Non-pigmented ciliary epithelial cell (primary cell): ENCODE measurements at regions not wholly inside any gene's neighbourhood (a gene's known extent, or its start where the extent isn't known, plus 50 kb on each side); places are given as distances from the start of the nearest gene placed in this dataset.

Experiments used
- DNase-seq: peaks from one replicate; pipeline ENCODE4 v3.0.0-alpha.2; 2010; ENCODE audit warnings: low read depth

DNA sequence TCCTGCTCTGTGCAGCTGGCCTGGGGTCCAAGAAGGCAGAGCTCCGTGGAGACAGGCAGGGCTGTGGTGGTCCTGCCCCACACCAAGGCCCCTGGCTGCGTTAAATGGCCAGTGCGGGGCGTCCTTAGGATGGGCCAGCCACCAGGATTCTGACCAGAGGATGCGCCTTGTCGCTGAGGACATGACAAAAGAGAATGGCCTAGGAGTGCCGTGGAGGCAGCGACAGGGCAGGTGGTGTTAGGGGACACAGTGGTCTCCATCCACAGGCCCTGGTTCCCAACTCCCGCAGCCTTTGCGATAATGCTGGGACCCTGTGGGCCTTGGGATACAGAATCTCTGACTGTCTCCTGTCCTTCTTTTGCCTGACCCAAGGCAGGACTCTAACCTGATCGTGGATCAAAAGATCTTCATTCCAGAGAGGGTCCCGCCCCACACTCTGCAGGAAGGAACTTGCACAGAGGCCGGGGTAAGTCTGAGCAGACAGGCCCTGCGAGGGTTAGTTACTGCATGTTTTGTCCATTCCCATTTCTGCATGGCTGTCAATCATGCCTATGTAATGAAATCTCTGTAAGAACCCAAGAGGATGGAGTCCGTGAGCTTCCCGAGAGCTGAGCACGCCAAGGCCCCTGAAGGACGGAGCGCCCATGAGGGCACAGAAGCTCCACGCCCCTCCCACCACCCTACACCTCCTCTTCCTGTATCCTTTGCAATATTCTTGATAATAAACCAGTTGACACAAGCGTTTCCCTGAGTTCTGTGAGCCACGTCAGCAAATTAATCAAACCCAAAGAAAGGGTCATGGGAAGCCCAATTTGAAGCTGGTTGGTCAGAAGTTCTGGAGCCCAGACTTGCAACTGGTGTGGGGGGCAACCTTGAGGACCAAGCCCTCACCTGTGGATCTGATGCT is 251.5 kb upstream of the SALL3 start:
- DNase-seq = no peak

DNA sequence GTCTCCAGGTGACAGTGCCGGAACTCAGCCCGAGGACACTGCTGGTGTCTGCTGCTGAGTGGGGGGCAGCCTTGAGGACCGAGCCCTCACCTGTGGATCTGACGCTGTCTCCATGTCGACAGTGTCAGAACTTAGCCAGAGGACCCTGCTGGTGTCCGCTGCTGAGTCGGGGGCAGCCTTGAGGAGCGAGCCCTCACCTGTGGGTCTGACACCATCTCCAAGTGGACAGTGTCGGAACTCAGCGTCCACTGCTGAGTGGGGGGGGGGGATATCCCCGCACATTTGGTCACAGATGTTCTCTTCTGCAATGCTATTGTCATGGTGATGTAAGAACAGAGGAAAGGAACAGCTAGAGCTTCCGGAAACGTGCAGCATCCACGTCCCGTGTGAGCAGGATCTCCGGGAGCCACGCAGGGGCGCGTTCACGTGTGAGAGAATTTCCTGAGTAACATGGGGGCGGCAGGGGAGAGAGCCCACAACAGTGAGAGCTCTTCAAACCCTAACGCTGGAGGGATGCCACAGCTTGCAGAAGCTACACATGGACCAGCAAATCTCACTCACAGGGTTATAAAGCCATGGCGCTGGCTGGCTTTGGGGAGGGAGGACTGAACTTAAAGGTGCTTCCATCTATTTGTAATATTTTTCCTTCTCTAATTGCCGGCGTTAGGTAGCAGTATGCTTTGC is 250.7 kb upstream of the SALL3 start:
- DNase-seq = no peak

DNA sequence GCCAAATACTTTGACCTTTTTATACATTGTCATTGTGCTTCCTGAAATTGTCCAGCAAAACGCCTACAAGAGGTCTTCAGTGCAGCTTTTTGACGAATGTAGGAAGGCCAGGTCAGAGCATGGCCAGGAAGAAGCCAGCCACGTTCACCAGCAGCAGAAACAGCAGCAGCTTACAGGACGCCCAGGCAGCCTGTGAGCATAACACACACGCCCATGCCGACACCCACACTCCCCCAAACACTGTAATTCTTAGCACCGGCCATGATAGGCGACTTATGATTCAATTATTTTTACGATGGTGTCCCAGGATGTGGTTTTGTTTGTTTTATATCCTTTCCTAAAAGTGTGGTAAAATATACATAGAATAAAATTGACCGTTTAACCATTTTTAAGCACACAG is 249.1 kb upstream of the SALL3 start:
- no peak for DNase-seq

DNA sequence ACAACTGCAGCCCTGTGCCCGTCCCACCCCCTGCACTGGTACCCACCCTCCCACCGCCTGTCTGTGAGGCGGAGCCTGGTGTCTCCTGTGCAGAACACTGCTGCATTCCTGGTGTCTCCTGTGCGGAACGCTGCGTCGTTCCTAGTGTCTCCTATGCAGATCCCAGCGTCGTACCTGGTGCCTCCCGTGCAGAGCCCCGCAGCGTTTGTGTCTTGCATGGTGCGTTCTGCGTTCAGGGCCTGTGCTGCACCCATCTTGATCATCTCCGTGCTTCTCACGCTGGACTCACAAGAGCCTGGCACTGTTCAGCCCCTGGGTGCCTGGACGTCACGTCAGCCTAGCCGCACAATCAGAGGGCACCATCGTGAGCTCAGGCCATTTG is 248.6 kb upstream of the SALL3 start:
- DNase-seq = no peak

DNA sequence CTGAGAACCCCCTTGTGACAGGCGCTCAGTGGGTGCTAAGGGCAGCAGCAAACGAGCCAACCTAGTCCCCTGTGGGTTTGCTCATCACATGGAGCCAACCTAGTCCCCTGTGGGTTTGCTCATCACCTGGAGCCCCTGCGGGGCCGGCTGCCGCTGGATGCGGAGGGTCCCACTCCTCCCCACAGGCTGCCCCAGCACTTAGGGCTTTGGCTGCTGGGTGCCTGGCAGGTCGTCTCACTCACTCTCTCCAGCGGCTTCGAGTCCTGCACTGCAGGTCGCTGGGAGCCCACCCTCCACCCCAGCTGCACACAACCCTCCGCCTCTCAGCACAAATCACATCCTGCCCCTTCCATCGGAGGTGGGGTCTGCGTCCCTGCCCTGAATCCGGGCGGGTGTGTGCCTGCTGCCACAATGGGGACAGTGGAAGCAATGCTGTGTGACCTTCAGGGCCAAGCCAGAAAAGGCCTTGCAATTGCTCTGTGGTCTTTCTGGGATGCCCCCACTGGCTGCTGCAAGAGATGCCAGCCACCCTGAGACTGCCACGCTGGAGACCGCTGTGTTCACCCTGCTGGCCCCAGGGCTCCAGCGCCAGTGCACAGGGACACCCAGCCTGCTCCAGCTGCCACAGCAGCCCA is 248.1 kb upstream of the SALL3 start:
- DNase-seq = no peak

DNA sequence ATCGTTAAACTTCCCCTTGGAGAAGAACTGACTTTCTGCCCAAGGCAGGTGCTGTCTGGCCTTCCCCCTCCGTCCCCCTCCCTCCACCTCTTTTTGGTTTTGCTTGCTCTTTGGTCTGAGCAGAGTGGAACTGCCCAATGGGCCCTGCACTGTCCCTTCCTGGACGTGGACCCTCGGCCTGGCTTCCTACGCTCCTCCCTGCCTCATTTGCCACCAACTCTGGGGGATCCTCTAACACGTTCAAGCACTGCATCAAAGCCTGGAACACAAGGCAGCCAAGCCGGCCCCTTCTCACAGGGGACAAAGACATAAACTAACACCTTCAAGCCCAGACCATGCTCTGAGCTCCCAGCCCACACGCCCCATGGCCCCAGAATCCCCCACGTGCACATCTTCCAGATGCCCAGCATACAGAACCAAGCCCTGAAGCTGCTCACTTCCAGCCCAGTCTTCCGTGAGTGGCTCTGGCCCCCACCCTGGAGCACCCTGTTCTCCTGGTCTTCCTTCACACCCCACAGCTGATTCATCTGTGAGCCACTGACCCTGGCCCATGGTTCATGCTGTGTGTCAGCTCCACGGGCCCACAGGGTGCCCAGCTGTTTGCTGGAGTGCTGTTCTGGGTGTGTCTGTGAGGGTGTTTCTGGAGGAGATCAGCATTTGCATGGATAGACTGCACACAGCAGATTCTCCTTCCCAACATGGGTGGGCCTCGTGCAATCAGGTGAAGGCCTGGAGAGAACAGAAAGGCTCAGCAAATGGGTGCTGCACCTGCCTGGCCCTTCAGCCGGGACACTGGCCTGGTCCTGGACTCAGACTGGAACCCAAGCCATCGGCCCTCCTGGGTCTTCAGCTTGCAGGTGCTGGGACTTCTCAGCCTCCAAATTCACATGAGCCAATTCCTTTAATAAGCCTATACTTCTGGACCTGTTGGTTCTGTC is 247.1 kb upstream of the SALL3 start:
- no peak for DNase-seq

DNA sequence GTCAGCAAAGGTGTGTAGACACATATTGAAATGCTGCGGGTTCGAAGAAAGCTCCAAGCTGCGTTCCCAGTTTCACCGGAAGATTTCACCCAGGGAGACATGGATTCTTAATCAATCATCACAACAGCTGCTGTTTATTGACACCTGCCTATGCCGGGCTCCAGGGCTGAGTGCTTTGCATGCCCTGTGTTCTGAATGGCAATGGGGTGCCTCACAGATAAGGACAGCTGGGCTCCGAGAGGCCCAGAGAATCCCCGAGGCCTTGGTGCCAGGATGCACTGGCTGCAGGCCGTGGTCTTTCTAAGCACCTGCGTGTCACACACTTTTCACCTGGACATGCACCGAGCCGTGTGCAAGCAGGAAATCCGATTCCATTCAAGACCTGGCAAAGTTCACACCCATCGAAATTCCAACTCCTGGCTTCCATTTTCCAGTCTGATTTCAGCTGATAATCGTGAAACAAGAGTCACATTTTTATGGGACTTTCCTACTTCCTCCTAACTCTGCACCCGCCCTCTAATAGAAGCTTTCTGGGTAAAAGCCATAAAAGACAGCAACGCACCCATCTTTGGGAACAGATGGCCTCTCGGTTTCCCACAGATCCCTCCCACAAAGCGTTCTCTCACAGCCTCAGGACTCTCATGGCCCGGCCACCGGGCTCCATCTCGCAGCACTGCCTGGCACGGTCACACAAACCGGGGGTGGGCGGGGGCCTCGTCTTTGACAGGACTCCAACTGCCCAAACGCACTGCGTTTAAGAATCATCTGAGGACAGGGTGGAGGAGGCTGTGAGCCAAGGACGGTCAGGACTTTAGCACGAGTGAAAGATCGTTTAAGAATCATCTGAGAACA is 245.6 kb upstream of the SALL3 start:
- no peak for DNase-seq

DNA sequence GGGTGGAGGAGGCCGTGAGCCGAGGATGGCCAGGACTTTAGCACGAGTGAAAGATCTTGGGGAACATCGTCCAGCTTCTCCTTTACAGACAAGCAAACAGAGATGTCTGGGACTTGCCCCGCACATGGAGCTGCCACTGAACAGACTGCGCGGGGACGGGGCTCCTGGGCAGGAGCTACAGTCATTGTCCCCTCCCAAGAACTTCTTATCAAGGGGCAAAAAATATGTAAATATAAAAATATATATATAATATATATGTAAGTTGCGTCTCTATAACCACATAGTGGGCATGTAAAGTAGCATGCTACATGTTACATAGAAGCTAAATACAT is 245.0 kb upstream of the SALL3 start:
- no peak for DNase-seq

DNA sequence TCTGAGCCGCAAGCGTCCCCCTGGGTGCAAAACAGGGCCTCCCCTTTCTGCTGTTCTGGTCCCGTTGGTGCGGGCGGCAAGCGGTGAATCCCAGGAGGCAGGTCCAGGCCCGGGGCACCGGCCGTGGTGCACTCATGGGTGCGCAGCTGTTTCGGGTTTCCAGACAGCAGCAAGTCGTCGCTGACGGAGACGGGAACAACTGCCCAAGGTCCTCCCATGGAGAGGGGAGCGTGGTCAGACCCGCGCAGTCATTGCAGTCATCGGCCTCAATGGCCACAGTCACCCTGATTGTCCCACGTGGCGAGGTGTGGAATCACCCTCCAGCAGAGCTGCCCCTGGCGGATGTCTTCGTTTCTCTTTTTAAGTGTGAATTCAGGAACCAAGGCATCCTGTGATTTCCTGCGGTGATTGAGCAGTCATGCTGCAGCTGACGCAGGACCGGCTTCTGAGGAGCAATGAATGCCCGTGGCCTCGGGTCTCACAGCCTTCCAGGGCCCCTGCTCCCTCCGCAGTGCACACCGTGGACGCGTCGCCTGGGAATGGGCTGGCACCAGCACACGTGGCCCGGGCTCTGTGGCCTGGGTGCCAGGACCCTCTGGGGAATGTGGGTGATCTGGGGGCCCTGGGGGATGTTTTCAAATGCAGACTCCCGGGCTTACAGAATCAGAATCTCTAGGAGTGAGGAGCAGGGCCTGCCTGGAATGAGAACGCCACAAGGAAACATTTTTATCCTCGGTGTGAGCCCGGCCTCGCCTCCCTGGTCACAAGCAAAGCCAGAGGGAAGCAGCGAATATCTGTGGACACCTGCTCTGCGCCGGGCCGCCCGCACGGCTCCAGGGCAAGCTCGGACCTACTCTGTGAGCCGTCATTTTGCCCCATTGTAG is 244.2 kb upstream of the SALL3 start:
- no peak for DNase-seq

DNA sequence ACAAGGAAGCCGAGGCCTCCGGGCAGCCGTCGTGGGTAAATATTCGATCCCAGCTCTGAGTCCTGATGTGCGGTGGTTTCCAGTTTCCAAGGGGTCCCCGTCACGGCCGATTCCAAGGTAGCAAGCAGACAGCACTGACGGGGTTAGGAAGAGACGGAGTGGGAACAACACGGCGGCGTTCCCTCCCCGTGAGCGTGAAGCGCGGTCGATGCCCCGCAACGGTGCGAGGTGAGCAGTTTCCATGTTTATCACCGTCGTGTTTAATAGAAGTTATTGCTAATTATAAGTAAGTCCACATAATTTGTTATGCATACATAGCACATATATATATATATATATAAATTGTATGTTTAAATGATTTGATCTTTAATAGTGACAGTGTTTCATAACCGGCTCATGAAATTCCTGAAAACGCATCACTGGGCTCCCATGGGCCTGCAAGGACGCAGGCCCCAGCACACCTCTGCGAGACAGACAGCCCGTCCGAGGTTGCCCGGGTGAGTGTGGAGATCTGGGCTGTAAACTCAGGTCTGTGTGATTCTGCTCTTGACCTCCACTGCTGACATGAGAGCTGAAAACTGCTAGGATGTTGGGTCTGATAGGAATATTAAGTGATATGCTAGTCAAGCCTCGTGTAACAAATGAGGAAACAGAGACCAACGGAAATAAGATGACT is 243.5 kb upstream of the SALL3 start:
- DNase-seq = no peak

DNA sequence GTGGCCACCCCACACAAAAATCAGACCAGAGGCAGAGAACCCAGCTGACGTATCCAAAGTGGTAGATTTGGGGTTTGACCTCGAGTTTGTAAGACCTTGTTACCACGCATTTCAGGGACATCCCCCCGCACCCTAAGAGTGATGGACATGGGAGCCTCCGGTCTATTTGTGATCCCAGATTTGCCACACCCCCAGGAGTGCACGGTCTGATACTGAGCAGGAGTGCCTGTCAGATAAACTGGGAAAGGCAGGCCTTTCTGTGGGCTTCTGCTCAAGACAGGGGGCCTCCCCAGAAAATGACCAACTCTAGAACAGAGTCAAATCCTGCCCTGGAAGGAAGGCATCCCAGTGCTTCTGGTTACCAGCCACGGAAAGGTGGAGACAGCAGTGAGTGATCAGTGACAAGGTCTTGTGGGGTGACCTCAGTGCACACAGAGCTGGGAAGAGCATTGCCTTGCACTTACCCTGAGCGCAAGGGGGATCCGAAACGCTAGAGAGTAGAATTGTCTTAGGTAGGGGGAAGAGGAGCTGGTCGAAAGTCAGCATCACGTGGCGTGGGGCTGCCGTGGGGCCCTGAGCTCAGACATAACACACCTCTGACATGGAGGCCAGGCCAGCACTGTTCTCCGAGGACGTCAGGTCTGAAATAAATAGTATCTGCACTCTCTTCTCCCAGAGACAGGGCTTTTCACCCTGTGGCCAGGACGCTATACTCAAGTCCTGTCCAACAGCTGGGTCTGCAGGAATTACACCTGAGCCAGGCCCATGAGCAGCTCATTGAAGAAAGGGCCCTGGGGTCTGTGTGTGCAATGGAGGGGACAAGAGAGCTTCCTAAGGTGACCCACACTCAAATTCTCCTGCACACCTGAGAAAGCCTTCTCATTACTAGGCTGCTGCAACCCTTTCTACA is 242.4 kb upstream of the SALL3 start:
- DNase-seq = no peak

DNA sequence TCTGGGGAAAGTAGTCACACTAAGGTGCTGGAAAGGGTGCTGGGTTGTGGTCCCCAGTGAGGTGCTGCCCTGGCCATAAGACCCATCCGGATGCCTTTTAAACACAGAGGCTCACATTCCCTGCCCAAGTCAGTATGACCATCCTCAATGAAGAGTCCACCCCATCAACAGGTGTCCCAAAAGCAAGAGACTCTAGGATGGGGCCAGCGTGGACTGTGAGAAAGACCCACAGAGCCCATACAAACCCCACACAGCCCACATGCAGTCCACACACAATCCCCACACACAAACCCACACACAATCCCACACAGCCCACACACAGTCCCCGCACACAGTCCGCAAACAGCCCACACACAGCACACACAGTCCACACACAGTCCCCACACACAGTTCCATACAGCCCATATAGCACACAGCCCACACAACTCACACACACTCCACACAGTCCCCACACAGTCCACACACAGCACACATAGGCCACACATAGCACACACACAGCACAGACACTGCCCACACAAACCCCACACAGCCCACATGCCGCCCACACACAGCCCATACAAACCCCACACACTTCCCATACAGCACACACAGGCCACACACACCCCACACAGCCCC is 241.4 kb upstream of the SALL3 start:
- DNase-seq = no peak

DNA sequence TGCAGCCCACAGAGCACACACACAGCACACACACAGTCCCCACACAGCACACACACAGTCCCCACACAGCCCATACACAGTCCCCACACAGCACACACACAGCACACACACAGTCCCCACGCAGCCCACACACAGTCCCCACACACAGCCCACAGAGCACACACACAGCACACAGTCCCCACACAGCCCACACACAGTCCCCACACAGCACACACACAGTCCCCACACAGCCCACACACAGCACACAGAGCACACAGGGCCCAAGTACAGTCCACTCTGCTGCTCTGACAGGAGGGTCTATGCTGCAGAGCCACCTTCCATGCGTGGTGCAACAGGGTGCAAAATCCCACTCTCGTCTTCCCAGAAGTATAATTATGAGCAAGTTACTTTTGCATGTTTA is 240.5 kb upstream of the SALL3 start:
- DNase-seq = no peak

DNA sequence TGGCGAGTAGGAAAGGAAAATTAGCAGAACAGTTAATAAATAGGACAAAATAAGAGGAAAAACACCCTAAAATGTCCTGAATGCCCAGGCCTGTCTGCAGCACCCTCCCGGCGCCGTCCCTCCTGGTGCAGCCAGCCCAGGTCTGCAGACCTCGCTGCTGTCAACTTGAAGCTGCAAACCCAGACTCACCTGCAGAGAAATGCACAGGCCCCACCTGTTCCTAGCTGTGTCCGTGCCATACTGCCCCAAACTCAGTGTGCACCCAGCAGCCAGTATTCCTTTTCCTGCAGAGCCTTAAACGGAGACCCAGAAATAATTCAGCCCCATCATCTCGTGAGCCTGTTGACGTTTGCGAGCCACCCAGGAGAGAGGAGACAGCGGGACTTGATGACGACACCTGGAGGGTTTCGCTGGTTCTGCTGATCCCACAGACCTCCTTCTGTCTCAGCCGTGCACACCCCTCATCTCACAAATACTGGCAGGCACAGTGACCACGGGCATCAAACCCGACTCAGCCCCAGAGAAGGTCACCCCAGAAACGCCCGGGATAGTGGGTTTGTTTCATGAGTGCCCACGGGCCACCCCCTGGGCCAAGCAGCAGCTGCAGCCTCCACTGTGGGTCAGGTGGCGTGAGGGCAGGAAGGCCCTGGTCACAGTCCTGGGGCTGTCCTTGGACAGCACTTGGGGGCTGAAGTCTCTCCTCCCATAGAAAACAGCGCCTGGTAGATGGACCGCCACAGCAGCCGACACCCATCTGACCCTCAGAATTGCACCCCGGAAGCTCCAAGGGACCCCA is 239.5 kb upstream of the SALL3 start:
- no peak for DNase-seq

DNA sequence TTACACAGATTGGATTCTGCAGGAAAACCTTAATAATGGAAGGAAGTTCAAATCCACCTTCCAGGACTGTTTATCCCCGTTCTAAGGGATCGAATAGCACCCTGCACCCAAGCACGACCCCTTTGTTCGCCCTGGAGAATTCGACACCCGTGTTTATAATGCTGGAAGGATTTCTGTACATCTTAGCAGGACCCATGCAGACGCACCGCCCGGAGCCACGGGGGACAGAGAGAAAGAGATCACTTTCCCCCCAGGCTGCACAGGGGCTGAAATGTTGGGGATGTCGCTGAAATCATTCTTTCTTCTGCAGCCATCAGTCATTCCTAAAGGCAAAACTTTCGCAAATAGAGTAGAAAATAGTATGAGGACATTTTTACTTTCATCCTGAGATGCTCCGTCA is 238.7 kb upstream of the SALL3 start:
- no peak for DNase-seq

DNA sequence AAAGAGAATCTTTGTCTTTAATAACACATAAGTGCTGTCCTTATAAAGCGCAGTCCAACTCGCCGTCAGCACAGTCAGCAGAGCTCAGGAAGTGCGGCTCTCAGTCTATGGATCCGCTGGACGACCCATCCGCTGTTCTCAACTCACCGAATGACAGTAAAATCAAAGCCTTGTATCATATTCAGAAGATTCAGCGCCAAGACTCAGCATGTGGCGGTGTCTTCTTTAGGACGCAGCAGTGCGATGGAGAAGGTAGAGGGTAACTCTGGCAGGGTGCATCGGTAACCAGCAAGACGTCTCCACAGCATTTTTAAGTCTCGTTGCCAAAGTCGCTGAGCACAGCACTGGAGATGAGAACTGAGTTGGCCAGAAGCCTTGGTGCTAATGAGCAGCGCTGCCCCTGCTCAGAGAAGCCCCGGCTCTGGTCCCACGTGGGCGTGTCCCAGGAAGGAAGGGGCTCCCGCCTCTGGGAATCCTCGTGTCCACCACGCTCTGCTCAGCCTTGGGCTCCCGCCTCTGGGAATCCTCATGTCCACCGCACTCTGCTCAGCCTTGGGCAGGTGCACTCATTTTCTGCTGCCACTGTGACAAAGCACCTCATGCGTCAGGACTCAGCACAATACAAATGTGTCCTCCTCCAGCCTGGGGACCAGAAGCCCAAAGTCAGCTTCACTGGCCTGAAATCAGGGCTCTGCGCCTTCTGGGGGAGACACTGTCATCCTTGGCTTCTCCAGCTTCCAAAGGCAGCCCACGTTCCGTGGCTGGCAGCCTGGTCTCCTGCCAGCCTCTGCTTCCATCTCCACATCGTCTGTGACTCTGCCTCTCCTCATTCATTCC is 238.0 kb upstream of the SALL3 start:
- DNase-seq = no peak
